Activated naive CD8-positive, alpha-beta T cell treated with anti-CD3 and anti-CD28 coated beads, Interleukin-2, amount 10 ng/mL, durations not matched to agents 7 days and 5 days (primary cell): ENCODE measurements at regions not wholly inside any gene's neighbourhood (a gene's known extent, or its start where the extent isn't known, plus 50 kb on each side); places are given as distances from the start of the nearest gene placed in this dataset.
"Not testable (repeated sequence)": the region's sequence is repeated elsewhere in the genome, so short reads cannot be mapped to it uniquely, and the experiment has no call there.

Experiments used
- ATAC-seq: fragments of 150-1000 bp; cut with Tn5 transposase; one replicate; pipeline ENCODE4 v1.10.0; 2021; ENCODE audit warnings: low read depth, moderate library complexity
- POLR2A ChIA-PET: fragments of 350-600 bp; sonication (Branson Sonifier 250); formaldehyde crosslinking; loops from one replicate; lab custom pipeline; 2021; ENCODE audit warnings: antibody characterized with exemption; lab: Charles Lee
- DNase-seq: peaks from one replicate; pipeline ENCODE4 v3.0.0; 2021
- H3K27ac Mint-ChIP-seq: one replicate; pipeline ENCODE4 v1.8.0; 2022; ENCODE audit warnings: mild to moderate bottlenecking, mixed read lengths
- H3K27me3 Mint-ChIP-seq: one replicate; pipeline ENCODE4 v1.8.0; 2022; ENCODE audit warnings: mild to moderate bottlenecking, moderate library complexity, mixed read lengths
- H3K36me3 Mint-ChIP-seq: one replicate; pipeline ENCODE4 v1.8.0; 2021; ENCODE audit warnings: mild to moderate bottlenecking, mixed read lengths
- H3K4me1 Mint-ChIP-seq: one replicate; pipeline ENCODE4 v1.8.0; 2021; ENCODE audit warnings: mixed read lengths
- H3K4me3 Mint-ChIP-seq: one replicate; pipeline ENCODE4 v1.8.0; 2022; ENCODE audit warnings: mild to moderate bottlenecking, moderate library complexity, mixed read lengths
- H3K9me3 Mint-ChIP-seq: one replicate; pipeline ENCODE4 v1.8.0; 2021; ENCODE audit warnings: mixed read lengths

GRCh38 chr14:19132836-19133120 lies 165.5 kb downstream of the POTEM start:
- H3K9me3 Mint-ChIP-seq, H3K27me3 Mint-ChIP-seq, H3K4me1 Mint-ChIP-seq, H3K27ac Mint-ChIP-seq, ATAC-seq, H3K36me3 Mint-ChIP-seq, H3K4me3 Mint-ChIP-seq, DNase-seq, POLR2A ChIA-PET: not testable (repeated sequence)

GRCh38 chr14:19157106-19157709 lies 190.0 kb downstream of the POTEM start:
- ATAC-seq, DNase-seq, H3K27ac Mint-ChIP-seq, H3K4me1 Mint-ChIP-seq, H3K4me3 Mint-ChIP-seq, H3K36me3 Mint-ChIP-seq, H3K9me3 Mint-ChIP-seq, POLR2A ChIA-PET, H3K27me3 Mint-ChIP-seq: not testable (repeated sequence)

GRCh38 chr14:19158012-19158411 lies 190.8 kb downstream of the POTEM start:
- H3K27me3 Mint-ChIP-seq, H3K27ac Mint-ChIP-seq, H3K36me3 Mint-ChIP-seq, POLR2A ChIA-PET, H3K9me3 Mint-ChIP-seq, H3K4me3 Mint-ChIP-seq, DNase-seq, ATAC-seq, H3K4me1 Mint-ChIP-seq: not testable (repeated sequence)

- POLR2A ChIA-PET, H3K27me3 Mint-ChIP-seq: not testable (repeated sequence)
These were observed 191.4 kb downstream of the POTEM start for GRCh38 chr14:19158588-19158987.

GRCh38 chr14:19159003-19159625 lies 191.9 kb downstream of the POTEM start:
- H3K9me3 Mint-ChIP-seq, H3K4me1 Mint-ChIP-seq, ATAC-seq, H3K27ac Mint-ChIP-seq, H3K4me3 Mint-ChIP-seq, H3K27me3 Mint-ChIP-seq, H3K36me3 Mint-ChIP-seq, DNase-seq, POLR2A ChIA-PET: not testable (repeated sequence)

More at GRCh38 chr14:19158588-19158987, 191.4 kb downstream of the POTEM start:
- not testable (repeated sequence) for H3K36me3 Mint-ChIP-seq, H3K4me3 Mint-ChIP-seq, ATAC-seq, H3K27ac Mint-ChIP-seq, H3K9me3 Mint-ChIP-seq, DNase-seq, H3K4me1 Mint-ChIP-seq

GRCh38 chr14:19160379-19160778 lies 193.1 kb downstream of the POTEM start:
- H3K36me3 Mint-ChIP-seq, H3K27me3 Mint-ChIP-seq, H3K27ac Mint-ChIP-seq, H3K9me3 Mint-ChIP-seq, DNase-seq, ATAC-seq, H3K4me1 Mint-ChIP-seq, POLR2A ChIA-PET, H3K4me3 Mint-ChIP-seq: not testable (repeated sequence)

GRCh38 chr14:19161251-19162033 lies 194.2 kb downstream of the POTEM start:
- H3K4me1 Mint-ChIP-seq, H3K27ac Mint-ChIP-seq, H3K36me3 Mint-ChIP-seq, DNase-seq, H3K4me3 Mint-ChIP-seq, H3K9me3 Mint-ChIP-seq, POLR2A ChIA-PET, ATAC-seq, H3K27me3 Mint-ChIP-seq: not testable (repeated sequence)

- POLR2A ChIA-PET, H3K4me3 Mint-ChIP-seq, H3K4me1 Mint-ChIP-seq, H3K9me3 Mint-ChIP-seq, DNase-seq, H3K36me3 Mint-ChIP-seq, H3K27ac Mint-ChIP-seq, H3K27me3 Mint-ChIP-seq, ATAC-seq: not testable (repeated sequence)
These were observed 194.9 kb downstream of the POTEM start for GRCh38 chr14:19162034-19162706.

- H3K27me3 Mint-ChIP-seq, DNase-seq, H3K9me3 Mint-ChIP-seq, H3K36me3 Mint-ChIP-seq, POLR2A ChIA-PET, H3K4me3 Mint-ChIP-seq, H3K4me1 Mint-ChIP-seq, ATAC-seq, H3K27ac Mint-ChIP-seq: not testable (repeated sequence)
These were observed 195.7 kb downstream of the POTEM start for GRCh38 chr14:19162920-19163319.

- H3K4me3 Mint-ChIP-seq, H3K27me3 Mint-ChIP-seq, H3K36me3 Mint-ChIP-seq, H3K4me1 Mint-ChIP-seq, DNase-seq, ATAC-seq, H3K9me3 Mint-ChIP-seq, H3K27ac Mint-ChIP-seq, POLR2A ChIA-PET: not testable (repeated sequence)
These were observed 196.7 kb downstream of the POTEM start for GRCh38 chr14:19163891-19164290.

GRCh38 chr14:19164426-19164825 lies 197.2 kb downstream of the POTEM start:
- ATAC-seq, DNase-seq, H3K4me3 Mint-ChIP-seq, H3K36me3 Mint-ChIP-seq, H3K27ac Mint-ChIP-seq, H3K9me3 Mint-ChIP-seq, H3K4me1 Mint-ChIP-seq, H3K27me3 Mint-ChIP-seq, POLR2A ChIA-PET: not testable (repeated sequence)

GRCh38 chr14:19166056-19166455 lies 198.8 kb downstream of the POTEM start:
- DNase-seq, H3K4me3 Mint-ChIP-seq, H3K27ac Mint-ChIP-seq, H3K4me1 Mint-ChIP-seq, H3K36me3 Mint-ChIP-seq, POLR2A ChIA-PET, H3K27me3 Mint-ChIP-seq, ATAC-seq, H3K9me3 Mint-ChIP-seq: not testable (repeated sequence)

- POLR2A ChIA-PET, H3K27me3 Mint-ChIP-seq, H3K27ac Mint-ChIP-seq: not testable (repeated sequence)
These were observed 200.4 kb downstream of the POTEM start for GRCh38 chr14:19167454-19168190.

More at GRCh38 chr14:19167454-19168190, 200.4 kb downstream of the POTEM start:
- not testable (repeated sequence) for H3K36me3 Mint-ChIP-seq, ATAC-seq, H3K4me3 Mint-ChIP-seq, H3K9me3 Mint-ChIP-seq, DNase-seq, H3K4me1 Mint-ChIP-seq
